ENCODE measurements at regions not wholly inside any gene's neighbourhood (a gene's known extent, or its start where the extent isn't known, plus 50 kb on each side); places are given as distances from the start of the nearest gene placed in this dataset.

- TF ChIP-seq, protein P1, sequence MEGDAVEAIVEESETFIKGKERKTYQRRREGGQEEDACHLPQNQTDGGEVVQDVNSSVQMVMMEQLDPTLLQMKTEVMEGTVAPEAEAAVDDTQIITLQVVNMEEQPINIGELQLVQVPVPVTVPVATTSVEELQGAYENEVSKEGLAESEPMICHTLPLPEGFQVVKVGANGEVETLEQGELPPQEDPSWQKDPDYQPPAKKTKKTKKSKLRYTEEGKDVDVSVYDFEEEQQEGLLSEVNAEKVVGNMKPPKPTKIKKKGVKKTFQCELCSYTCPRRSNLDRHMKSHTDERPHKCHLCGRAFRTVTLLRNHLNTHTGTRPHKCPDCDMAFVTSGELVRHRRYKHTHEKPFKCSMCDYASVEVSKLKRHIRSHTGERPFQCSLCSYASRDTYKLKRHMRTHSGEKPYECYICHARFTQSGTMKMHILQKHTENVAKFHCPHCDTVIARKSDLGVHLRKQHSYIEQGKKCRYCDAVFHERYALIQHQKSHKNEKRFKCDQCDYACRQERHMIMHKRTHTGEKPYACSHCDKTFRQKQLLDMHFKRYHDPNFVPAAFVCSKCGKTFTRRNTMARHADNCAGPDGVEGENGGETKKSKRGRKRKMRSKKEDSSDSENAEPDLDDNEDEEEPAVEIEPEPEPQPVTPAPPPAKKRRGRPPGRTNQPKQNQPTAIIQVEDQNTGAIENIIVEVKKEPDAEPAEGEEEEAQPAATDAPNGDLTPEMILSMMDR (conservative IDR thresholded peaks at IDR 0.05) = peak; percentile 64
- Histone ChIP-seq H3K9me3 (ENCODE audit: control insufficient read depth, low read length) (no peaks in the 10 kb centered on the region), H3K27me3 (ENCODE audit: control insufficient read depth, insufficient read depth, low read length, poor library complexity, severe bottlenecking) (no peaks in the 10 kb centered on the region), H3K36me3 (ENCODE audit: control insufficient read depth, insufficient read depth, low read length) (no peaks in the 10 kb centered on the region), H3K9ac (ENCODE audit: extremely low read depth, low read length, poor library complexity, severe bottlenecking) (no peak overlapping the region), H3K27ac (ENCODE audit: low read depth, low read length) (no peak overlapping the region), H3K4me3 (ENCODE audit: low read length) (no peak overlapping the region), H3K4me1 (ENCODE audit: control insufficient read depth, insufficient read depth, low read length) (no peaks in the 10 kb centered on the region)
- 78 to 90% methylated on average over 1 to 4 of the region's 4 CpGs for WGBS, 2 experiments (ENCODE audit: insufficient coverage in 1 of 2, insufficient read length in 1 of 2)
- H3K4me3 Mint-ChIP-seq = no peak overlapping the region
- no peaks in the 10 kb centered on the region for H3K36me3 Mint-ChIP-seq (ENCODE audit: low read depth)
- peaks cover 2% of the 10 kb centered on the region for H3K9me3 Mint-ChIP-seq
- peak; percentile 65 for DNase-seq
- H3K27me3 Mint-ChIP-seq (ENCODE audit: insufficient read depth) = no peaks in the 10 kb centered on the region
- H3K4me1 Mint-ChIP-seq = peaks cover 6% of the 10 kb centered on the region
- no peak overlapping the region for H3K27ac Mint-ChIP-seq
These were observed 339.4 kb downstream of the CHSY3 start for GRCh38 chr5:130243641-130244040.

- Mint-ChIP-seq H3K36me3 (ENCODE audit: low read depth) (no peaks in the 10 kb centered on the region), H3K4me1 (peaks cover 15% of the 10 kb centered on the region), H3K27me3 (ENCODE audit: insufficient read depth) (no peaks in the 10 kb centered on the region), H3K27ac (no peak overlapping the region), H3K4me3 (no peak overlapping the region), H3K9me3 (peaks cover 4% of the 10 kb centered on the region)
- Histone ChIP-seq H3K4me1 (ENCODE audit: control insufficient read depth, insufficient read depth, low read length) (no peaks in the 10 kb centered on the region), H3K27ac (ENCODE audit: low read depth, low read length) (no peak overlapping the region), H3K27me3 (ENCODE audit: control insufficient read depth, insufficient read depth, low read length, poor library complexity, severe bottlenecking) (no peaks in the 10 kb centered on the region), H3K9ac (ENCODE audit: extremely low read depth, low read length, poor library complexity, severe bottlenecking) (no peak overlapping the region), H3K36me3 (ENCODE audit: control insufficient read depth, insufficient read depth, low read length) (no peaks in the 10 kb centered on the region), H3K4me3 (ENCODE audit: low read length) (no peak overlapping the region), H3K9me3 (ENCODE audit: control insufficient read depth, low read length) (peaks cover 6% of the 10 kb centered on the region)
- DNase-seq = no peak
- 73 to 79% methylated on average over 3 of the region's 3 CpGs for whole genome bisulfite sequencing, 2 experiments (ENCODE audit: insufficient coverage in 1 of 2, insufficient read length in 1 of 2)
- TF ChIP-seq, protein P1 (conservative IDR thresholded peaks at IDR 0.05) = no peak
These were observed 333.5 kb downstream of the CHSY3 start for GRCh38 chr5:130237721-130238120.

Measured in endodermal cell (in vitro differentiated cells).